ENCODE measurements at regions not wholly inside any gene's neighbourhood (a gene's known extent, or its start where the extent isn't known, plus 50 kb on each side); places are given as distances from the start of the nearest gene placed in this dataset.

- DNase-seq: no peak
These were observed 59.6 kb upstream of the ZNF599 start for GRCh38 chr19:34832581-34833112.

GRCh38 chr19:34831714-34832113, 58.7 kb upstream of the ZNF599 start:
- intact Hi-C loops (cut with micrococcal nuclease): no loop called here
- no peaks in the 10 kb centered on the region for H3K9me3 ChIP-seq (replicated peaks)
- TF ChIP-seq CTCF (IDR thresholded peaks at IDR 0.05; ENCODE audit: borderline replicate concordance): no peak
- no peak for DNase-seq
- no peaks in the 10 kb centered on the region for H3K27me3 ChIP-seq (ENCODE audit: low read depth)
- no peak overlapping the region for H3K4me3 ChIP-seq
- H3K4me1 ChIP-seq: peaks cover 11% of the 10 kb centered on the region
- no peak overlapping the region for H3K27ac ChIP-seq (replicated peaks)
- no peaks in the 10 kb centered on the region for H3K36me3 ChIP-seq

More at GRCh38 chr19:34832581-34833112, 59.6 kb upstream of the ZNF599 start:
- no peak for TF ChIP-seq CTCF (IDR thresholded peaks at IDR 0.05; ENCODE audit: borderline replicate concordance)
- intact Hi-C loops (cut with micrococcal nuclease): no loop called here
- no peaks in the 10 kb centered on the region for H3K36me3 ChIP-seq
- no peak overlapping the region for H3K4me3 ChIP-seq
- no peak overlapping the region for H3K27ac ChIP-seq (replicated peaks)
- no peaks in the 10 kb centered on the region for H3K27me3 ChIP-seq (ENCODE audit: low read depth)
- H3K9me3 ChIP-seq (replicated peaks): no peaks in the 10 kb centered on the region
- H3K4me1 ChIP-seq: peaks cover 20% of the 10 kb centered on the region

- no peak overlapping the region for H3K27ac ChIP-seq (replicated peaks)
- intact Hi-C loops (cut with micrococcal nuclease): no loop called here
- DNase-seq: no peak
- no peaks in the 10 kb centered on the region for H3K4me1 ChIP-seq
- no peaks in the 10 kb centered on the region for H3K27me3 ChIP-seq (ENCODE audit: low read depth)
- TF ChIP-seq CTCF (IDR thresholded peaks at IDR 0.05; ENCODE audit: borderline replicate concordance): no peak
- H3K9me3 ChIP-seq (replicated peaks): peaks cover 5% of the 10 kb centered on the region
- no peaks in the 10 kb centered on the region for H3K36me3 ChIP-seq
- no peak overlapping the region for H3K4me3 ChIP-seq
These were observed 55.1 kb upstream of the ZNF599 start for GRCh38 chr19:34828156-34828555.

GRCh38 chr19:34825212-34825611, 52.2 kb upstream of the ZNF599 start:
- intact Hi-C loops (cut with micrococcal nuclease): no loop called here
- Histone ChIP-seq H3K27me3 (ENCODE audit: low read depth) (no peaks in the 10 kb centered on the region), H3K27ac (replicated peaks) (no peak overlapping the region), H3K36me3 (no peaks in the 10 kb centered on the region), H3K4me3 (no peak overlapping the region), H3K4me1 (no peaks in the 10 kb centered on the region), H3K9me3 (replicated peaks) (peaks cover 9% of the 10 kb centered on the region)
- DNase-seq: no peak
- no peak for TF ChIP-seq CTCF (IDR thresholded peaks at IDR 0.05; ENCODE audit: borderline replicate concordance)

DNA sequence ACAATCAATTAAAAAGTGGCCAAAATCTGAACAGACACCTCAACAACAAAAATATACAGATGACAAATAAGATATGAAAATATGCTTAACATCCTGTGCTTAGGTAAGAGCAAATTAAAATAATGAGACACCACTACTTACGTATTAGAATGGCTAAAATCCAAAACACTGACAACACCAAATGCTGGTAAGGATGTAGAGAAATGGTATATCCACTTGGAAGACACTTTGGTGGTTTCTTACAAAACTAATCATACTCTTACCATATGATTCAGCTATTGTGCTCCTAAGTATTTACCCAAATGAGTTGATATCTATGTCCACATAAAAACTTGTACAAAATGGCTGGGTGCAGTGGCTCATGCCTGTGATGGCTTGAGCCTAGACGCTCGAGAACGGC, 51.7 kb upstream of the ZNF599 start:
- no peak for DNase-seq
- Histone ChIP-seq H3K27me3 (ENCODE audit: low read depth) (no peaks in the 10 kb centered on the region), H3K4me3 (no peak overlapping the region), H3K27ac (replicated peaks) (no peak overlapping the region), H3K9me3 (replicated peaks) (peaks cover 9% of the 10 kb centered on the region), H3K36me3 (no peaks in the 10 kb centered on the region), H3K4me1 (no peaks in the 10 kb centered on the region)
- intact Hi-C loops (cut with micrococcal nuclease): no loop called here
- TF ChIP-seq CTCF (IDR thresholded peaks at IDR 0.05; ENCODE audit: borderline replicate concordance): no peak
